HEK293T (cell line): ENCODE measurements at regions not wholly inside any gene's neighbourhood (a gene's known extent, or its start where the extent isn't known, plus 50 kb on each side); places are given as distances from the start of the nearest gene placed in this dataset.

Source experiments
- CTCF ChIA-PET: fragments of 350-600 bp; formaldehyde crosslinking; extraction: SDS; loops from one replicate; lab custom pipeline; 2021; ENCODE audit warnings: antibody characterized with exemption, inconsistent platforms; lab: Yijun Ruan, JAX
- POLR2A ChIA-PET: fragments of 350-600 bp; formaldehyde crosslinking; extraction: SDS; loops from one replicate; lab custom pipeline; 2020; ENCODE audit warnings: antibody characterized with exemption, inconsistent platforms; lab: Yijun Ruan, JAX
- DNase-seq: peaks from one replicate; pipeline ENCODE4 v3.0.0; 2012; ENCODE audit warnings: mixed read lengths; ENCODE audit errors: extremely low spot score
- ARNT ChIP-seq: fragments of 450-650 bp; IDR thresholded peaks from 2 replicates; pipeline ENCODE4 v1.6.1; 2017; ENCODE audit warnings: mild to moderate bottlenecking
- BHLHE40 ChIP-seq: fragments of 450-650 bp; IDR thresholded peaks from 2 replicates; pipeline ENCODE4 v1.6.1; 2016; ENCODE audit warnings: mild to moderate bottlenecking, moderate library complexity, borderline replicate concordance
- CTBP1 ChIP-seq: fragments of 450-650 bp; IDR thresholded peaks from 2 replicates; pipeline ENCODE4 v1.6.1; 2016; ENCODE audit warnings: borderline replicate concordance
- ELF4 ChIP-seq: fragments of 450-650 bp; IDR thresholded peaks from 2 replicates; pipeline ENCODE4 v1.6.1; 2017; ENCODE audit warnings: antibody characterized with exemption
- FOXA1 ChIP-seq: fragments of 450-650 bp; IDR thresholded peaks from 2 replicates; pipeline ENCODE4 v1.6.1; 2016; ENCODE audit warnings: mild to moderate bottlenecking
- FOXK2 ChIP-seq: fragments of 450-650 bp; IDR thresholded peaks from 2 replicates; pipeline ENCODE4 v1.6.1; 2016; ENCODE audit warnings: mild to moderate bottlenecking
- FOXM1 ChIP-seq: fragments of 450-650 bp; IDR thresholded peaks from 2 replicates; pipeline ENCODE4 v1.6.1; 2017; ENCODE audit warnings: mild to moderate bottlenecking, borderline replicate concordance
- HDGF ChIP-seq: fragments of 450-650 bp; IDR thresholded peaks from 2 replicates; pipeline ENCODE4 v1.6.1; 2017; ENCODE audit warnings: antibody characterized with exemption, borderline replicate concordance
- L3MBTL2 ChIP-seq: fragments of 450-650 bp; conservative IDR thresholded peaks from 2 replicates; pipeline ENCODE4 v1.6.1; 2016; ENCODE audit warnings: mild to moderate bottlenecking
- LEF1 ChIP-seq: fragments of 450-650 bp; IDR thresholded peaks from 2 replicates; pipeline ENCODE4 v1.6.1; 2017; ENCODE audit warnings: mild to moderate bottlenecking, borderline replicate concordance
- NFRKB ChIP-seq: fragments of 450-650 bp; IDR thresholded peaks from 2 replicates; pipeline ENCODE4 v1.6.1; 2016; ENCODE audit warnings: mild to moderate bottlenecking, moderate library complexity
- SP1 ChIP-seq: fragments of 450-650 bp; IDR thresholded peaks from 2 replicates; pipeline ENCODE4 v1.6.1; 2017
- SUZ12 ChIP-seq: fragments of 450-650 bp; IDR thresholded peaks from 2 replicates; pipeline ENCODE4 v1.6.1; 2016; ENCODE audit warnings: mild to moderate bottlenecking
- TARDBP ChIP-seq: fragments of 450-650 bp; IDR thresholded peaks from 2 replicates; pipeline ENCODE4 v1.6.1; 2016
- ZNF384 ChIP-seq: fragments of 450-650 bp; IDR thresholded peaks from 2 replicates; pipeline ENCODE4 v1.6.1; 2016
- TF ChIP-seq, protein P1 (sequence below): fragments of 450-650 bp; IDR thresholded peaks from 2 replicates; pipeline ENCODE4 v1.6.1; 2016

DNA sequence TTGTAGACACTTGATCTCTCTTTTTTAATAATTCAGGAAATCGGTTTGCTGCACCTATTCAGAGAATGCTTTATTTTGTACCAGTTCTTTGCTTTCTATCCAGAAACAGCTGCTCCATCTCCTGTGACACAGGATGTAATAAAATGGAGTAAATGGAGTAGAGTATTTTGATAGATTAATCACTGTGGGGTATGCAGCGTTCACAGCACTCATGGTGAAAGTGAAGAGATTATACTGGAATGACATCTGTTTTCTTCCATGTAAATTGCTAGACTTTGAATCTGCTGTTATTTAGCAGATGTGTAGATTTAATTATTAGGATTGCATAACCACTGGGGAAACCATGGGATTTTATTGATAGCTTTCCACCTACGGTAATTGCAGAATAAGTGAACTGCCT is 227.3 kb upstream of the ARHGAP42 start:
- ChIA-PET CTCF (no interaction called here), POLR2A (no interaction called here)
- TF ChIP-seq FOXA1 (no peak), SUZ12 (no peak), ZNF384 (no peak), CTBP1 (no peak), TARDBP (no peak), LEF1 (no peak), HDGF (no peak), L3MBTL2 (no peak), FOXK2 (no peak), ARNT (no peak), FOXM1 (no peak)
- TF ChIP-seq, protein P1, sequence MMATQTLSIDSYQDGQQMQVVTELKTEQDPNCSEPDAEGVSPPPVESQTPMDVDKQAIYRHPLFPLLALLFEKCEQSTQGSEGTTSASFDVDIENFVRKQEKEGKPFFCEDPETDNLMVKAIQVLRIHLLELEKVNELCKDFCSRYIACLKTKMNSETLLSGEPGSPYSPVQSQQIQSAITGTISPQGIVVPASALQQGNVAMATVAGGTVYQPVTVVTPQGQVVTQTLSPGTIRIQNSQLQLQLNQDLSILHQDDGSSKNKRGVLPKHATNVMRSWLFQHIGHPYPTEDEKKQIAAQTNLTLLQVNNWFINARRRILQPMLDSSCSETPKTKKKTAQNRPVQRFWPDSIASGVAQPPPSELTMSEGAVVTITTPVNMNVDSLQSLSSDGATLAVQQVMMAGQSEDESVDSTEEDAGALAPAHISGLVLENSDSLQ: no peak
- DNase-seq: no peak

DNA sequence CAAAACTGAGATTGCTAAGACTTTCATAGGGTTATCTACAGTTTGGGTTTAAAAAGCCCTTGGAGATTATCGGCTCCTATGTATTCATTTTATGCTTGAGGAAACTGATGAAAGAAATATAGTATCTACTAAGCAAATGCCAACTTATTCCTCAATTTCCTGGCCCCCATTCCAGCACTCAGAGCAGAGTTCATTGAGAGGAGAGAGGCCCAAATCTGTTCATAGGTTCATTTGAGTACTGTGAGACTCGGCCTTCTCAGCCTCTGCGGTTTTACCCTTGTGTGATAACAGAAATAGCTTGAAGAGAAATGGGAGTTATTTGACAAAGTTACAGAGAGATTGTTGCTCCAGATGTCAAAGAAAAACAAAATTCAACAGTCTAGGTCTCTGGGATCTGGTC is 226.7 kb upstream of the ARHGAP42 start:
- no peak for TF ChIP-seq ELF4
- TF ChIP-seq, protein P1: no peak
- TF ChIP-seq LEF1: no peak
- TF ChIP-seq SP1: no peak
- no peak for TF ChIP-seq NFRKB
- no peak for TF ChIP-seq CTBP1
- TF ChIP-seq HDGF: no peak
- no peak for TF ChIP-seq SUZ12
- no peak for TF ChIP-seq BHLHE40
- no peak for TF ChIP-seq ARNT
- no peak for TF ChIP-seq L3MBTL2
- no peak for TF ChIP-seq FOXM1
- no peak for TF ChIP-seq TARDBP
- no peak for TF ChIP-seq FOXA1
- POLR2A ChIA-PET: no interaction called here
- CTCF ChIA-PET: no interaction called here
- DNase-seq: no peak

DNA sequence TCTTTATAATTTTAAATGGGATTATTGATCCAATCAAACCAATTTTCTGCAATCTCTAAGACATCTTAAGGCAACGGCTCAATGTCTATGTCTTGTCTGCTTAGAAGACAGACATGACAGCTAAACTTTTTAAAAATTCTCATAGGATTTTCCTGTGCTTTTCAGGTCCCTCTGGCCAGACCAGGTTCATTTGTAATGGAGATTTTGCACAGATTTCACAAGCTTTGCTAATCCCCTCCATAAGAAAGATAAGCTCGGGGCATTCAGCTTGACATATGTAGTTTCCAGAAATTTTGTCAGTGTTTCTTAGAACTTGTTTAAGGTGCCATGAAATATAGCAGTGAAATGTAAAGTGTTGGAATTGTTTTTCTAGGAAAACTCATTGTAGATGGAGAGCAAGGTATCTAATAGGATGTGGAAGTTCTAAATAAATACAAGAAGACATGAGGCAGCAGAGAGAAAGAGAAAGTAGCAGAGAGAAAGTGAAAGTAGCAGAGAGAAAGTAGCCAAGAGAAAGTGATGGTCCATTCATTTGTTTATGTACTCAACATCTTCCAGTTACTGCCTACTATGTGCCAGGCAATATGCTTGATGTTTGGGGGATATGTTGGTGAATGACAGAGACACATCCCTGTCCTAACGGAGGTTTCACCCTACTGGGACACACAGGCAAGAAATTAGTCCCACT is 219.1 kb upstream of the ARHGAP42 start:
- POLR2A ChIA-PET: no interaction called here
- CTCF ChIA-PET: interaction anchor here (0.6 kb wide), 1 partner anchor 43 kb away, joined by 3 read pairs; no protein-coding TSS in a partner anchor
- TF ChIP-seq TARDBP (no peak), CTBP1 (no peak), BHLHE40 (no peak), SP1 (no peak), LEF1 (no peak), ZNF384 (no peak), SUZ12 (no peak)
- TF ChIP-seq, protein P1: no peak
- no peak for DNase-seq

GRCh38 chr11:100469835-100470234 is 217.3 kb upstream of the ARHGAP42 start:
- TF ChIP-seq SUZ12 (no peak), HDGF (no peak), ARNT (no peak), BHLHE40 (no peak), FOXK2 (no peak), LEF1 (no peak), FOXA1 (no peak), NFRKB (no peak), L3MBTL2 (no peak), FOXM1 (no peak), SP1 (no peak), ZNF384 (no peak), ELF4 (no peak), CTBP1 (no peak), TARDBP (no peak)
- TF ChIP-seq, protein P1: no peak
- ChIA-PET POLR2A (no interaction called here), CTCF (no interaction called here)

GRCh38 chr11:100472727-100473389 is 214.2 kb upstream of the ARHGAP42 start:
- no peak for TF ChIP-seq HDGF
- POLR2A ChIA-PET: no interaction called here
- no peak for DNase-seq
- CTCF ChIA-PET: no interaction called here

More at GRCh38 chr11:100469835-100470234, 217.3 kb upstream of the ARHGAP42 start:
- DNase-seq: no peak
